ENCODE measurements at regions not wholly inside any gene's neighbourhood (a gene's known extent, or its start where the extent isn't known, plus 50 kb on each side); places are given as distances from the start of the nearest gene placed in this dataset.
A peak's percentile ranks its signal among the peaks of the same experiment; 100 is the strongest.
"Not testable (repeated sequence)": the region's sequence is repeated elsewhere in the genome, so short reads cannot be mapped to it uniquely, and the experiment has no call there.

GRCh38 chr14:101088395-101088667, 184.8 kb upstream of the RTL1 start:
- no peaks in the 10 kb centered on the region for H3K36me3 ChIP-seq (replicated peaks; ENCODE audit: control insufficient read depth, insufficient read depth, low read length)
- H3K27me3 ChIP-seq (ENCODE audit: control insufficient read depth, insufficient read depth, low read length): no peaks in the 10 kb centered on the region; the same call in 1 of the 2 replicates
- no peak overlapping the region for H3K4me3 ChIP-seq (ENCODE audit: insufficient read depth, low read depth, low read length)
- DNase-seq: no peak

DNA sequence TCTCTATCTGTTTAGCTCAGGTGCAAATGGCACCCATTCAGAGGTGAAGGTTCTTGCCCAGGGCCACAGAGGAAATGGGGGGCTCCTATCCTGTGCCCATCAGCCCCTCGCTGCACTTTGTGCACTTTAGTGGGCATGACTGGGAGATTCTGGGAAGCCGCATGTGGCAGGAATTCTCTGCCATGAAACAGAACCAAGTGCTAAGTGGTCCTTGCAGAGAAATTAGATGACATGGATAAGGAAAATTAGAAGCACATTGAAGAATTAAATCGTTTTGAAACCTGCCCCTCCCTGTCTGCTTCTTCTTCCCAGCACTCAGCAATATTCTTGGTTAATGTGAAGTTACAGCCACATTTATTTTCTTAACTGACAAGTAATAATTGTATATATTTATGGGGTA, 185.2 kb upstream of the RTL1 start:
- DNase-seq: no peak
- Histone ChIP-seq H3K27me3 (ENCODE audit: control insufficient read depth, insufficient read depth, low read length) (no peaks in the 10 kb centered on the region; the same call in 1 of the 2 replicates), H3K36me3 (replicated peaks; ENCODE audit: control insufficient read depth, insufficient read depth, low read length) (no peaks in the 10 kb centered on the region), H3K4me3 (ENCODE audit: insufficient read depth, low read depth, low read length) (no peak overlapping the region)

DNA sequence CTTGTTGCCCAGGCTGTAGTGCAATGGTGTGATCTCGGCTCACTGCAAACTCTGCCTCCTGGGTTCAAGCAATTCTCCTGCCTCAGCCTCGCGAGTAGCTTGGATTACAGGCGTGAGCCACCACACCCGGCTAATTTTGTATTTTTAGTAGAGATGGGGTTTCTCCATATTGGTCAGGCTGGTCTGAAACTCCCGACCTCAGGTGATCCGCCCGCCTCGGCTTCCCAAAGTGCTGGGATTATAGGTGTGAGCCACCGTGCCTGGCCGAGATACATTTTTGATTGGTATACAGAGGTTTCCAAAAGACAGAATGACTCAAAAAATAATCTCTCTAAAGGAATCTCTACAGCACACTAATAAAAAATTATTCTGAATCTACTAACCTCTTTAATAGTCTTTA, 187.0 kb upstream of the RTL1 start:
- H3K36me3 ChIP-seq (replicated peaks; ENCODE audit: control insufficient read depth, insufficient read depth, low read length); H3K4me3 ChIP-seq (ENCODE audit: insufficient read depth, low read depth, low read length); DNase-seq; H3K27me3 ChIP-seq (ENCODE audit: control insufficient read depth, insufficient read depth, low read length): not testable (repeated sequence)

DNA sequence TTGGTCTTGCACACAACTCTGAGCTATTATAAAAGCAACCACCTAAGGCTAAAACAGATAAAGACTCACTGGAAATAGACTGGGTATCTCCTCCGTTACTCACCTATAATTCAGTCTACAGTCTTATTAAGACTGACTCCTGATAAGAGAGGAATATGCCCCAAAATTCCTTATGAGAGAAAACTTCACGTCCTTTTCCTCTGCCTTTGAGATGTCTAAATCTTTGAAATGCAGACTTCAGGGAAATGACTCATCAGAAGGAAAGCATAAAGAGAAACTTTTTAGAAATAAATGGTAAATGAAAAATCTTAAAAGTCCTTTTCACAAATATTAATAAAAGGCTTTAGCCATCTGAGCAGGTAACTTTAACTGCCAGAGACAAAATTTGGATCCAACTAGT, 187.5 kb upstream of the RTL1 start:
- H3K4me3 ChIP-seq (ENCODE audit: insufficient read depth, low read depth, low read length): no peak overlapping the region
- no peaks in the 10 kb centered on the region for H3K36me3 ChIP-seq (replicated peaks; ENCODE audit: control insufficient read depth, insufficient read depth, low read length)
- no peaks in the 10 kb centered on the region; the same call in 1 of the 2 replicates for H3K27me3 ChIP-seq (ENCODE audit: control insufficient read depth, insufficient read depth, low read length)
- DNase-seq: no peak

DNA sequence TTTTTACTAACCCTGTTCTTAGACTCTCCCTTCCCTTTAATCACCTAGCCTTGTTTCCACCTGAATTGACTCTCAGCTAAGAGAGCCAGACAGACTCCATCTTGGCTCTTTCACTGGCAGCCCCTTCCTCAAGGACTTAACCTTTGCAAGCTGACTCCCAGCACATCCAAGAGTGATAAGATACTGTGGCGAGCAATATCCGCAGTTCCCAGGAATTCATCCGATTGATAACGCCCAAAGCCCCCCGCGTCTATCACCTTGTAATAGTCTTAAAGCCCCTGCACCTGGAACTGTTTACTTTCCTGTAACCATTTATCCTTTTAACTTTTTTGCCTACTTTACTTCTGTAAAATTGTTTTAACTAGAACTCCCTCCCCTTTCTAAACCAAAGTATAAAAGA, 191.4 kb upstream of the RTL1 start:
- not testable (repeated sequence) for H3K27me3 ChIP-seq (ENCODE audit: control insufficient read depth, insufficient read depth, low read length); H3K4me3 ChIP-seq (ENCODE audit: insufficient read depth, low read depth, low read length); H3K36me3 ChIP-seq (replicated peaks; ENCODE audit: control insufficient read depth, insufficient read depth, low read length); DNase-seq

DNA sequence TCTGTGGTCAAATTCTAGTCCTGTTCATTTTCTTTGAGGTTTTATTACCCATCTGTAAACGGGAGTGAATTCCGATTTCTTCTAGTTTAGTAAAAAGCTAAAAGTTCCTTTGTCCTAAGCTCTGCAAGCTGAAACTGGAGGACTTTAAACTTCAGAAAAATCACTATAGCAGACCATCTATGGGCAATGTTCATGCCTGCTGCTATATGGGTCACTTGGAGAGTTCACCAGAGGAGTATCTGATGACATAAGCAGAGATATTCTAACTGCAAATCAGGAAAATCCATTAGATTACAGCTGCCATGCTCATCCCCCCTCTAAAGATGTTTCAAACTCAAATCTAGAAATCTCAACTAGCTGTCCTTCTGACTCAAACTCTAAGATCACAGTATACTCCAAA, 193.0 kb upstream of the RTL1 start:
- H3K4me3 ChIP-seq (ENCODE audit: insufficient read depth, low read depth, low read length): no peak overlapping the region
- H3K27me3 ChIP-seq (ENCODE audit: control insufficient read depth, insufficient read depth, low read length): no peaks in the 10 kb centered on the region
- no peaks in the 10 kb centered on the region for H3K36me3 ChIP-seq (replicated peaks; ENCODE audit: control insufficient read depth, insufficient read depth, low read length)
- no peak for DNase-seq

GRCh38 chr14:101097109-101097793, 193.7 kb upstream of the RTL1 start:
- Histone ChIP-seq H3K36me3 (replicated peaks; ENCODE audit: control insufficient read depth, insufficient read depth, low read length) (no peaks in the 10 kb centered on the region), H3K27me3 (ENCODE audit: control insufficient read depth, insufficient read depth, low read length) (no peaks in the 10 kb centered on the region), H3K4me3 (ENCODE audit: insufficient read depth, low read depth, low read length) (no peak overlapping the region)
- no peak for DNase-seq

- no peaks in the 10 kb centered on the region for H3K36me3 ChIP-seq (replicated peaks; ENCODE audit: control insufficient read depth, insufficient read depth, low read length)
Measured at GRCh38 chr14:101098177-101098576, 194.7 kb upstream of the RTL1 start.

GRCh38 chr14:101098641-101099040, 195.1 kb upstream of the RTL1 start:
- Histone ChIP-seq H3K27me3 (ENCODE audit: control insufficient read depth, insufficient read depth, low read length) (no peaks in the 10 kb centered on the region), H3K36me3 (replicated peaks; ENCODE audit: control insufficient read depth, insufficient read depth, low read length) (no peaks in the 10 kb centered on the region), H3K4me3 (ENCODE audit: insufficient read depth, low read depth, low read length) (no peak overlapping the region)
- DNase-seq: no peak

More at GRCh38 chr14:101098177-101098576, 194.7 kb upstream of the RTL1 start:
- no peak for DNase-seq
- Histone ChIP-seq H3K27me3 (ENCODE audit: control insufficient read depth, insufficient read depth, low read length) (no peaks in the 10 kb centered on the region), H3K4me3 (ENCODE audit: insufficient read depth, low read depth, low read length) (no peak overlapping the region)

DNA sequence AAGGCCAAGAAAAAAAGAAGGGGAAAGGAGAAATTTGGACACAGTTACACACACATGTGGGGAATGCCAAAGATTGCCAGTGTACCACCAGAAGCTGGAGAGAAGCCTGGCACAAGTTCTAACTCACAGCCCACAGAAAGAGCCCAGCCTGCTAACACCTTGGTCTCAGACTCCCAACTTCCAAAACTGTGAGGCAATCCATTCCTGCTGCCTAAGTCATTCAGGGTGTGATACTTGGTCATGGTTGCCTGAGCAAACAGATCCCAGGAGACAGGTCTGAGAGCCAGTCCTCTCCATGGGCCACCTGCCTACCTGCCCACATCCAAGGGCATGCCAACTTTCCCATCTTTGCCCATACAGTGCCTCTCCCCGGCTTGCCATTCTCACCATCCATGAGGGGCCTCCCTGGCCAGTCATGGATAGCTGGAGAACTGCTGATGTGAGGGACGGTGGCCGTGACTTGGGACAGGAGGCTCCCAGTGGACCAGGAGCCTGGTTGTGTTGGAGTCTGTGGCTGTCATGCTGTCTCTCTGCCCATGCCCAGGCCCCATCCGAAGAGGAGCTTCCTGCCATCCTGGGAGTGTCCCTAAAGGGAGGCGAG, 198.0 kb upstream of the RTL1 start:
- DNase-seq: no peak
- Histone ChIP-seq H3K36me3 (replicated peaks; ENCODE audit: control insufficient read depth, insufficient read depth, low read length) (no peaks in the 10 kb centered on the region), H3K4me3 (ENCODE audit: insufficient read depth, low read depth, low read length) (no peak overlapping the region), H3K27me3 (ENCODE audit: control insufficient read depth, insufficient read depth, low read length) (no peaks in the 10 kb centered on the region)

GRCh38 chr14:101102875-101103274, 199.4 kb upstream of the RTL1 start:
- no peaks in the 10 kb centered on the region for H3K27me3 ChIP-seq (ENCODE audit: control insufficient read depth, insufficient read depth, low read length)
- H3K36me3 ChIP-seq (replicated peaks; ENCODE audit: control insufficient read depth, insufficient read depth, low read length): no peaks in the 10 kb centered on the region
- H3K4me3 ChIP-seq (ENCODE audit: insufficient read depth, low read depth, low read length): no peak overlapping the region
- no peak for DNase-seq

GRCh38 chr14:101103321-101103901, 199.9 kb upstream of the RTL1 start:
- H3K4me3 ChIP-seq (ENCODE audit: insufficient read depth, low read depth, low read length): no peak overlapping the region
- DNase-seq: peak; percentile 72
- no peaks in the 10 kb centered on the region for H3K36me3 ChIP-seq (replicated peaks; ENCODE audit: control insufficient read depth, insufficient read depth, low read length)
- no peaks in the 10 kb centered on the region for H3K27me3 ChIP-seq (ENCODE audit: control insufficient read depth, insufficient read depth, low read length)

- Histone ChIP-seq H3K4me3 (ENCODE audit: insufficient read depth, low read depth, low read length) (no peak overlapping the region), H3K36me3 (replicated peaks; ENCODE audit: control insufficient read depth, insufficient read depth, low read length) (no peaks in the 10 kb centered on the region), H3K27me3 (ENCODE audit: control insufficient read depth, insufficient read depth, low read length) (no peaks in the 10 kb centered on the region)
- DNase-seq: no peak
Measured at GRCh38 chr14:101104485-101104884, 201.0 kb upstream of the RTL1 start.

- H3K27me3 ChIP-seq (ENCODE audit: control insufficient read depth, insufficient read depth, low read length): no peaks in the 10 kb centered on the region
- H3K36me3 ChIP-seq (replicated peaks; ENCODE audit: control insufficient read depth, insufficient read depth, low read length): no peaks in the 10 kb centered on the region
- no peak overlapping the region for H3K4me3 ChIP-seq (ENCODE audit: insufficient read depth, low read depth, low read length)
- DNase-seq: no peak
Measured at GRCh38 chr14:101105045-101105444, 201.5 kb upstream of the RTL1 start.

- no peak overlapping the region for H3K4me3 ChIP-seq (ENCODE audit: insufficient read depth, low read depth, low read length)
- no peak for DNase-seq
- H3K36me3 ChIP-seq (replicated peaks; ENCODE audit: control insufficient read depth, insufficient read depth, low read length): no peaks in the 10 kb centered on the region
- H3K27me3 ChIP-seq (ENCODE audit: control insufficient read depth, insufficient read depth, low read length): no peaks in the 10 kb centered on the region
Measured at GRCh38 chr14:101108579-101109346, 205.2 kb upstream of the RTL1 start.
